ENCODE measurements at regions not wholly inside any gene's neighbourhood (a gene's known extent, or its start where the extent isn't known, plus 50 kb on each side); places are given as distances from the start of the nearest gene placed in this dataset.
"Not testable (repeated sequence)": the region's sequence is repeated elsewhere in the genome, so short reads cannot be mapped to it uniquely, and the experiment has no call there.

- not testable (repeated sequence) for TF ChIP-seq CTCF (IDR thresholded peaks at IDR 0.05; ENCODE audit: insufficient read depth, low read length, poor library complexity, severe bottlenecking); EZH2phosphoT487 (conservative IDR thresholded peaks at IDR 0.05; ENCODE audit: low read length)
Measured at GRCh38 chr1:146510248-146510983, 281.6 kb upstream of the NOTCH2NLA start.

Data from SU-DHL-6 (cell line).